Memory B cell (primary cell): ENCODE measurements at regions not wholly inside any gene's neighbourhood (a gene's known extent, or its start where the extent isn't known, plus 50 kb on each side); places are given as distances from the start of the nearest gene placed in this dataset.
A peak's percentile ranks its signal among the peaks of the same experiment; 100 is the strongest.

ENCODE experiments used
- ATAC-seq: fragments of 150-1000 bp; cut with Tn5 transposase; 2 replicates; pipeline ENCODE4 v1.10.0; 2021; ENCODE audit warnings: low read depth, mild to moderate bottlenecking, moderate library complexity
- DNase-seq, 2 donors: peaks; one replicate each; pipeline ENCODE4 v3.0.0; 2022; ENCODE audit warnings: low spot score in 2 of 2
- H3K27ac Mint-ChIP-seq: one replicate; pipeline ENCODE4 v1.8.0; 2022; ENCODE audit warnings: mild to moderate bottlenecking, moderate library complexity, mixed read lengths
- H3K27me3 Mint-ChIP-seq: one replicate; pipeline ENCODE4 v1.8.0; 2022; ENCODE audit warnings: mixed read lengths
- H3K36me3 Mint-ChIP-seq: one replicate; pipeline ENCODE4 v1.8.0; 2022; ENCODE audit warnings: mild to moderate bottlenecking, mixed read lengths
- H3K4me1 Mint-ChIP-seq: one replicate; pipeline ENCODE4 v1.8.0; 2022; ENCODE audit warnings: mixed read lengths
- H3K4me3 Mint-ChIP-seq: one replicate; pipeline ENCODE4 v1.8.0; 2022; ENCODE audit warnings: mild to moderate bottlenecking, moderate library complexity, mixed read lengths
- H3K9me3 Mint-ChIP-seq: one replicate; pipeline ENCODE4 v1.8.0; 2022; ENCODE audit warnings: mixed read lengths

- Mint-ChIP-seq H3K4me3 (no peak overlapping the region), H3K27ac (no peak overlapping the region), H3K27me3 (peaks cover 13% of the 10 kb centered on the region), H3K36me3 (no peaks in the 10 kb centered on the region), H3K9me3 (no peaks in the 10 kb centered on the region), H3K4me1 (peaks cover 11% of the 10 kb centered on the region)
- no peak for DNase-seq
- ATAC-seq, result no peak
Observed at GRCh38 chrX:40474645-40475044, 106.1 kb upstream of the ATP6AP2 start.

GRCh38 chrX:40474205-40474626 lies 106.6 kb upstream of the ATP6AP2 start:
- Mint-ChIP-seq H3K9me3 (no peaks in the 10 kb centered on the region), H3K27ac (no peak overlapping the region), H3K36me3 (no peaks in the 10 kb centered on the region), H3K4me1 (peaks cover 11% of the 10 kb centered on the region), H3K27me3 (peaks cover 13% of the 10 kb centered on the region), H3K4me3 (no peak overlapping the region)
- ATAC-seq (no peak), DNase-seq (no peak)

- H3K4me1 Mint-ChIP-seq, result peaks cover 13% of the 10 kb centered on the region
- no peaks in the 10 kb centered on the region for H3K36me3 Mint-ChIP-seq
- no peak overlapping the region for H3K4me3 Mint-ChIP-seq
- H3K27me3 Mint-ChIP-seq, result peaks cover 13% of the 10 kb centered on the region
- DNase-seq (no peak), ATAC-seq (no peak)
- H3K27ac Mint-ChIP-seq, result no peak overlapping the region
- H3K9me3 Mint-ChIP-seq, result no peaks in the 10 kb centered on the region
Observed at GRCh38 chrX:40473460-40474204, 107.1 kb upstream of the ATP6AP2 start.

GRCh38 chrX:40471965-40472648 lies 108.7 kb upstream of the ATP6AP2 start:
- H3K27me3 Mint-ChIP-seq, result peaks cover 13% of the 10 kb centered on the region
- peaks cover 16% of the 10 kb centered on the region for H3K4me1 Mint-ChIP-seq
- no peaks in the 10 kb centered on the region for H3K36me3 Mint-ChIP-seq
- ATAC-seq (peak; percentile 56), DNase-seq (peak in 1 of 2 donors; percentile 23)
- H3K4me3 Mint-ChIP-seq, result peak overlapping the region; percentile 66
- H3K9me3 Mint-ChIP-seq, result no peaks in the 10 kb centered on the region
- no peak overlapping the region for H3K27ac Mint-ChIP-seq

- DNase-seq (no peak), ATAC-seq (no peak)
- H3K9me3 Mint-ChIP-seq, result no peaks in the 10 kb centered on the region
- no peak overlapping the region for H3K27ac Mint-ChIP-seq
- H3K4me3 Mint-ChIP-seq, result no peak overlapping the region
- H3K4me1 Mint-ChIP-seq, result peaks cover 16% of the 10 kb centered on the region
- peaks cover 12% of the 10 kb centered on the region for H3K27me3 Mint-ChIP-seq
- H3K36me3 Mint-ChIP-seq, result no peaks in the 10 kb centered on the region
Observed at GRCh38 chrX:40470830-40471429, 109.8 kb upstream of the ATP6AP2 start.

- DNase-seq (no peak), ATAC-seq (no peak)
- H3K4me1 Mint-ChIP-seq, result peaks cover 21% of the 10 kb centered on the region
- H3K27ac Mint-ChIP-seq, result no peak overlapping the region
- no peaks in the 10 kb centered on the region for H3K9me3 Mint-ChIP-seq
- no peaks in the 10 kb centered on the region for H3K36me3 Mint-ChIP-seq
- peaks cover 19% of the 10 kb centered on the region for H3K27me3 Mint-ChIP-seq
- no peak overlapping the region for H3K4me3 Mint-ChIP-seq
Observed at GRCh38 chrX:40469316-40469715, 111.5 kb upstream of the ATP6AP2 start.

GRCh38 chrX:40468033-40468846 lies 112.5 kb upstream of the ATP6AP2 start:
- H3K4me3 Mint-ChIP-seq, result no peak overlapping the region
- ATAC-seq, result peak; percentile 83
- peaks cover 16% of the 10 kb centered on the region for H3K27me3 Mint-ChIP-seq
- DNase-seq, result peak in 1 of 2 donors; percentile 18
- peaks cover 17% of the 10 kb centered on the region for H3K4me1 Mint-ChIP-seq
- no peaks in the 10 kb centered on the region for H3K9me3 Mint-ChIP-seq
- no peak overlapping the region for H3K27ac Mint-ChIP-seq
- no peaks in the 10 kb centered on the region for H3K36me3 Mint-ChIP-seq

- Mint-ChIP-seq H3K4me3 (no peak overlapping the region), H3K36me3 (no peaks in the 10 kb centered on the region), H3K9me3 (no peaks in the 10 kb centered on the region), H3K27me3 (peaks cover 13% of the 10 kb centered on the region), H3K27ac (no peak overlapping the region), H3K4me1 (peaks cover 12% of the 10 kb centered on the region)
- ATAC-seq (no peak), DNase-seq (no peak)
Observed at GRCh38 chrX:40467454-40467853, 113.3 kb upstream of the ATP6AP2 start.

GRCh38 chrX:40465735-40466551 lies 114.8 kb upstream of the ATP6AP2 start:
- peaks cover 10% of the 10 kb centered on the region for H3K4me1 Mint-ChIP-seq
- H3K36me3 Mint-ChIP-seq, result no peaks in the 10 kb centered on the region
- no peak overlapping the region for H3K4me3 Mint-ChIP-seq
- no peak overlapping the region for H3K27ac Mint-ChIP-seq
- no peak for DNase-seq
- ATAC-seq, result no peak
- peaks cover 8% of the 10 kb centered on the region for H3K27me3 Mint-ChIP-seq
- no peaks in the 10 kb centered on the region for H3K9me3 Mint-ChIP-seq

- no peaks in the 10 kb centered on the region for H3K9me3 Mint-ChIP-seq
- DNase-seq (no peak), ATAC-seq (no peak)
- H3K4me3 Mint-ChIP-seq, result no peak overlapping the region
- no peaks in the 10 kb centered on the region for H3K36me3 Mint-ChIP-seq
- H3K27ac Mint-ChIP-seq, result no peak overlapping the region
- peaks cover 5% of the 10 kb centered on the region for H3K4me1 Mint-ChIP-seq
- peaks cover 10% of the 10 kb centered on the region for H3K27me3 Mint-ChIP-seq
Observed at GRCh38 chrX:40462795-40463194, 118.0 kb upstream of the ATP6AP2 start.

GRCh38 chrX:40460926-40461325 lies 119.8 kb upstream of the ATP6AP2 start:
- Mint-ChIP-seq H3K27me3 (peaks cover 10% of the 10 kb centered on the region), H3K4me1 (peaks cover 5% of the 10 kb centered on the region), H3K9me3 (no peaks in the 10 kb centered on the region), H3K27ac (no peak overlapping the region), H3K36me3 (no peaks in the 10 kb centered on the region), H3K4me3 (no peak overlapping the region)
- DNase-seq, result no peak
- ATAC-seq, result no peak

- H3K27me3 Mint-ChIP-seq, result peaks cover 4% of the 10 kb centered on the region
- no peaks in the 10 kb centered on the region for H3K36me3 Mint-ChIP-seq
- no peaks in the 10 kb centered on the region for H3K9me3 Mint-ChIP-seq
- no peak overlapping the region for H3K27ac Mint-ChIP-seq
- no peak overlapping the region for H3K4me3 Mint-ChIP-seq
- ATAC-seq, result no peak
- no peak for DNase-seq
- H3K4me1 Mint-ChIP-seq, result no peaks in the 10 kb centered on the region
Observed at GRCh38 chrX:40459571-40460158, 121.1 kb upstream of the ATP6AP2 start.

GRCh38 chrX:40457406-40457805 lies 123.4 kb upstream of the ATP6AP2 start:
- Mint-ChIP-seq H3K27ac (no peak overlapping the region), H3K4me3 (no peak overlapping the region), H3K4me1 (no peaks in the 10 kb centered on the region), H3K9me3 (no peaks in the 10 kb centered on the region), H3K36me3 (peaks cover 1% of the 10 kb centered on the region), H3K27me3 (peaks cover 10% of the 10 kb centered on the region)
- no peak for ATAC-seq
- no peak for DNase-seq
